ENCODE measurements at regions not wholly inside any gene's neighbourhood (a gene's known extent, or its start where the extent isn't known, plus 50 kb on each side); places are given as distances from the start of the nearest gene placed in this dataset.

DNA sequence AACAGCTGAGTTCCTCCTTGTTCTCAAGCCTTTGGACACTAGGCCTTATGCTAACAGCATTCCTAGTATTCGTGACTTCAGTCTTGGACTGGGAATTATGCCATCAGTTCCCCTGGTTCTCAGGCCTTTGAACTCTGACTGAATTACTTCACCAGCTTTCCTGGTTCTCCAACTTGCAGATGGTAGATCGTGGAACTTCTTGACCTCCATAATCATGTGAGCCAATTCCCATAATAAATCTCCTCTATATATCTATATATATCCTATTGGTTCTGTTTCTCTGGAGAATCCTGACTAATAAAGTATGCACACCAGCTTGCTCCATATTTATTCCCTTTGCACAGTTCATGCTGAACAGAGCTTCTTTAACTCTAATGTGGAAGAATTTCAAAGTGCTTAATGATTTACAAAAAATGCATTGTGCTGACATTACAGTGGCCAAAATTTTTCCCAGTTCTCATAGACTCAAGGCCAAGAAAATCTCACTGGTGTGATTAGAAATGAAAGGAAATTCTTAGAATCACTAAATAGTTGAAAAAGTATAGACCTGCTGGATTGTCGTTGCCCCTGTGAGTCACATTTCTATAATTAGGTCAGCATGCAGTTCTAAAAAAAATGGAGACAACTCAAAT, 462.9 kb upstream of the ADAMTS5 start:
- TF ChIP-seq TAF1 (IDR thresholded peaks at IDR 0.05; ENCODE audit: control insufficient read depth, extremely low read depth, insufficient read depth, low read length, severe bottlenecking), result no peak
- TF ChIP-seq, protein P1, sequence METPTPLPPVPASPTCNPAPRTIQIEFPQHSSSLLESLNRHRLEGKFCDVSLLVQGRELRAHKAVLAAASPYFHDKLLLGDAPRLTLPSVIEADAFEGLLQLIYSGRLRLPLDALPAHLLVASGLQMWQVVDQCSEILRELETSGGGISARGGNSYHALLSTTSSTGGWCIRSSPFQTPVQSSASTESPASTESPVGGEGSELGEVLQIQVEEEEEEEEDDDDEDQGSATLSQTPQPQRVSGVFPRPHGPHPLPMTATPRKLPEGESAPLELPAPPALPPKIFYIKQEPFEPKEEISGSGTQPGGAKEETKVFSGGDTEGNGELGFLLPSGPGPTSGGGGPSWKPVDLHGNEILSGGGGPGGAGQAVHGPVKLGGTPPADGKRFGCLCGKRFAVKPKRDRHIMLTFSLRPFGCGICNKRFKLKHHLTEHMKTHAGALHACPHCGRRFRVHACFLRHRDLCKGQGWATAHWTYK (CRISPR knock-in tag; IDR thresholded peaks at IDR 0.05), result no peak
